GM23338 (cell line): ENCODE measurements at regions not wholly inside any gene's neighbourhood (a gene's known extent, or its start where the extent isn't known, plus 50 kb on each side); places are given as distances from the start of the nearest gene placed in this dataset.

Experiments
- ATAC-seq: fragments of 200-7000 bp; cut with Tn5 transposase; 3 replicates; pipeline ENCODE4 v1.9.1; 2020
- DNase-seq: peaks from one replicate; pipeline ENCODE4 v3.0.0-alpha.2; 2015; ENCODE audit warnings: low spot score
- H2AFZ ChIP-seq: fragments of 200-600 bp; sonication (generic); 2 replicates; pipeline ENCODE4 v1.8.0; 2016; ENCODE audit warnings: antibody characterized with exemption, mild to moderate bottlenecking, moderate library complexity
- H3F3A ChIP-seq: fragments of 200-600 bp; sonication (generic); replicated peaks from 2 replicates; pipeline ENCODE4 v1.8.0; 2017; ENCODE audit warnings: antibody characterized with exemption, mixed run types, low read depth
- H3K27ac ChIP-seq: fragments of 200-600 bp; sonication (generic); 2 replicates; pipeline ENCODE4 v1.6.1; 2016; ENCODE audit warnings: low read depth
- H3K27me3 ChIP-seq: fragments of 200-600 bp; sonication (generic); 2 replicates; pipeline ENCODE4 v1.8.0; 2016; ENCODE audit warnings: mild to moderate bottlenecking, mixed run types, moderate library complexity; ENCODE audit not compliant: insufficient read depth
- H3K36me3 ChIP-seq: fragments of 200-600 bp; sonication (generic); 2 replicates; pipeline ENCODE4 v1.8.0; 2016; ENCODE audit warnings: mild to moderate bottlenecking; ENCODE audit not compliant: insufficient read depth
- H3K4me1 ChIP-seq: fragments of 200-600 bp; sonication (generic); 2 replicates; pipeline ENCODE4 v1.8.0; 2016; ENCODE audit warnings: mild to moderate bottlenecking, moderate library complexity; ENCODE audit not compliant: insufficient read depth
- H3K4me2 ChIP-seq: fragments of 200-600 bp; sonication (generic); 2 replicates; pipeline ENCODE4 v1.7.1; 2017; ENCODE audit warnings: mixed run types
- H3K4me3 ChIP-seq: fragments of 200-600 bp; sonication (generic); 2 replicates; pipeline ENCODE4 v1.6.1; 2016; ENCODE audit warnings: mixed run types
- H3K79me2 ChIP-seq: fragments of 200-600 bp; sonication (generic); replicated peaks from 2 replicates; pipeline ENCODE4 v1.8.0; 2017; ENCODE audit warnings: mild to moderate bottlenecking; ENCODE audit not compliant: insufficient read depth
- H3K9me2 ChIP-seq: fragments of 200-600 bp; sonication (generic); 2 replicates; pipeline ENCODE4 v1.8.0; 2017; ENCODE audit not compliant: insufficient read depth
- H4K20me1 ChIP-seq: fragments of 200-600 bp; sonication (generic); replicated peaks from 2 replicates; pipeline ENCODE4 v1.8.0; 2017; ENCODE audit warnings: mild to moderate bottlenecking; ENCODE audit not compliant: insufficient read depth
- H3K27ac Mint-ChIP-seq: 2 replicates; pipeline ENCODE4 v1.8.0; 2020; ENCODE audit warnings: inconsistent platforms, mild to moderate bottlenecking, moderate library complexity, mixed read lengths
- H3K27me3 Mint-ChIP-seq: 3 replicates; pipeline ENCODE4 v1.8.0; 2022; ENCODE audit warnings: low read depth, mild to moderate bottlenecking, moderate library complexity, mixed read lengths, inconsistent platforms; ENCODE audit not compliant: insufficient read depth, poor library complexity
- H3K36me3 Mint-ChIP-seq: 3 replicates; pipeline ENCODE4 v1.8.0; 2021; ENCODE audit warnings: low read depth, mild to moderate bottlenecking, inconsistent platforms, moderate library complexity, mixed read lengths
- H3K4me1 Mint-ChIP-seq: 3 replicates; pipeline ENCODE4 v1.8.0; 2020; ENCODE audit warnings: mild to moderate bottlenecking, inconsistent platforms, mixed read lengths
- H3K4me3 Mint-ChIP-seq: 3 replicates; pipeline ENCODE4 v1.8.0; 2021; ENCODE audit warnings: moderate library complexity, mild to moderate bottlenecking, inconsistent platforms, mixed read lengths
- H3K9me3 Mint-ChIP-seq: 3 replicates; pipeline ENCODE4 v1.8.0; 2020; ENCODE audit warnings: moderate library complexity, mild to moderate bottlenecking, inconsistent platforms, mixed read lengths
- CREB1 ChIP-seq: fragments of 250-450 bp; sonication (Bioruptor Pico); IDR thresholded peaks from 2 replicates; pipeline ENCODE4 v1.5.0; 2020; ENCODE audit warnings: low read depth, mild to moderate bottlenecking, moderate library complexity
- EZH2 ChIP-seq: fragments of 200-600 bp; sonication (generic); IDR thresholded peaks from one replicate; pipeline ENCODE4 v1.8.0; 2017; ENCODE audit warnings: antibody characterized with exemption, mild to moderate bottlenecking, low read depth; ENCODE audit not compliant: unreplicated experiment
- EZH2phosphoT487 ChIP-seq: fragments of 200-600 bp; sonication (generic); IDR thresholded peaks from one replicate; pipeline ENCODE4 v1.8.1; 2018; ENCODE audit warnings: antibody characterized with exemption; ENCODE audit not compliant: unreplicated experiment
- JUNB ChIP-seq: IDR thresholded peaks from one replicate; pipeline ENCODE4 v1.6.1; 2016; ENCODE audit warnings: antibody characterized with exemption; ENCODE audit not compliant: unreplicated experiment
- NANOG ChIP-seq: IDR thresholded peaks from 2 replicates; pipeline ENCODE4 v1.6.1; 2016; ENCODE audit warnings: antibody characterized with exemption, borderline replicate concordance
- STAT1 ChIP-seq: IDR thresholded peaks from one replicate; pipeline ENCODE4 v1.6.1; 2016; ENCODE audit warnings: antibody characterized with exemption; ENCODE audit not compliant: unreplicated experiment
- ZNF114 ChIP-seq: fragments of 250-450 bp; sonication (Bioruptor Pico); IDR thresholded peaks from 2 replicates; pipeline ENCODE4 v1.5.0; 2020; ENCODE audit warnings: mild to moderate bottlenecking, moderate library complexity
- ZNF331 ChIP-seq: fragments of 250-450 bp; sonication (Bioruptor Pico); IDR thresholded peaks from 2 replicates; pipeline ENCODE4 v1.5.0; 2020; ENCODE audit warnings: low read depth, mild to moderate bottlenecking, moderate library complexity
- TF ChIP-seq, protein P1 (sequence below): IDR thresholded peaks from one replicate; pipeline ENCODE4 v1.6.1; 2018; ENCODE audit warnings: antibody characterized with exemption; ENCODE audit not compliant: unreplicated experiment
- TF ChIP-seq, protein P2 (sequence below): IDR thresholded peaks from 2 replicates; pipeline ENCODE4 v1.6.1; 2016; ENCODE audit warnings: antibody characterized with exemption
- TF ChIP-seq, protein P3 (sequence below): fragments of 250-450 bp; sonication (Bioruptor Pico); IDR thresholded peaks from 2 replicates; pipeline ENCODE4 v1.5.0; 2020; ENCODE audit warnings: mild to moderate bottlenecking, moderate library complexity

DNA sequence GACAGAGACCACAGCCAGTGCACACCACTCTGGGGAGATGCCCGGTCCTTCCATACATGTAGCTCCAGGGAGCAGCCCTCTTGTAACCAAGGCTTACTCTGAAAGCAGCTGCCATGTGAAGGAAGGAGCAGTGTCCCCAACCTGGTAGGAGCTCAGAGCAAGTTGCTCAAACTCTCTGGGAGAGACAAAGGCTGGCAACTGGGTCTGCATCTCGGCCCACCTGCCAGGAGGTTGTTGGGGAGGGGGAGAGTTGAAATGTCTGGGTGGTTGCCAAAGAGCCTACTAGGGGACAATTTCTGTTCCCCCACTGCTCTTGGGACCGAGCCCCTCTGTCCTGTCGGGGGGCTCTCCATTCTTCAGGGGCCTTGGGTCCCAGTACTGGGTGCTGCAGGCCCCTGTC lies 309.9 kb downstream of the TLE3 start:
- H3K36me3 ChIP-seq: no peaks in the 10 kb centered on the region
- peaks cover 3% of the 10 kb centered on the region for H3K27me3 Mint-ChIP-seq
- no peaks in the 10 kb centered on the region for H4K20me1 ChIP-seq
- no peak overlapping the region for H3K4me2 ChIP-seq
- ATAC-seq (no peak), DNase-seq (no peak)
- no peak overlapping the region for H2AFZ ChIP-seq
- no peaks in the 10 kb centered on the region for H3K4me1 ChIP-seq
- H3K36me3 Mint-ChIP-seq: no peaks in the 10 kb centered on the region; the same call in 2 of the 3 replicates
- no peaks in the 10 kb centered on the region for H3F3A ChIP-seq
- TF ChIP-seq, protein P1, sequence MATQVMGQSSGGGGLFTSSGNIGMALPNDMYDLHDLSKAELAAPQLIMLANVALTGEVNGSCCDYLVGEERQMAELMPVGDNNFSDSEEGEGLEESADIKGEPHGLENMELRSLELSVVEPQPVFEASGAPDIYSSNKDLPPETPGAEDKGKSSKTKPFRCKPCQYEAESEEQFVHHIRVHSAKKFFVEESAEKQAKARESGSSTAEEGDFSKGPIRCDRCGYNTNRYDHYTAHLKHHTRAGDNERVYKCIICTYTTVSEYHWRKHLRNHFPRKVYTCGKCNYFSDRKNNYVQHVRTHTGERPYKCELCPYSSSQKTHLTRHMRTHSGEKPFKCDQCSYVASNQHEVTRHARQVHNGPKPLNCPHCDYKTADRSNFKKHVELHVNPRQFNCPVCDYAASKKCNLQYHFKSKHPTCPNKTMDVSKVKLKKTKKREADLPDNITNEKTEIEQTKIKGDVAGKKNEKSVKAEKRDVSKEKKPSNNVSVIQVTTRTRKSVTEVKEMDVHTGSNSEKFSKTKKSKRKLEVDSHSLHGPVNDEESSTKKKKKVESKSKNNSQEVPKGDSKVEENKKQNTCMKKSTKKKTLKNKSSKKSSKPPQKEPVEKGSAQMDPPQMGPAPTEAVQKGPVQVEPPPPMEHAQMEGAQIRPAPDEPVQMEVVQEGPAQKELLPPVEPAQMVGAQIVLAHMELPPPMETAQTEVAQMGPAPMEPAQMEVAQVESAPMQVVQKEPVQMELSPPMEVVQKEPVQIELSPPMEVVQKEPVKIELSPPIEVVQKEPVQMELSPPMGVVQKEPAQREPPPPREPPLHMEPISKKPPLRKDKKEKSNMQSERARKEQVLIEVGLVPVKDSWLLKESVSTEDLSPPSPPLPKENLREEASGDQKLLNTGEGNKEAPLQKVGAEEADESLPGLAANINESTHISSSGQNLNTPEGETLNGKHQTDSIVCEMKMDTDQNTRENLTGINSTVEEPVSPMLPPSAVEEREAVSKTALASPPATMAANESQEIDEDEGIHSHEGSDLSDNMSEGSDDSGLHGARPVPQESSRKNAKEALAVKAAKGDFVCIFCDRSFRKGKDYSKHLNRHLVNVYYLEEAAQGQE: no peak
- TF ChIP-seq STAT1: no peak
- TF ChIP-seq NANOG: no peak
- no peak for TF ChIP-seq CREB1 (CRISPR knock-in tag)
- no peak for TF ChIP-seq JUNB
- no peak for TF ChIP-seq EZH2phosphoT487
- TF ChIP-seq ZNF331 (CRISPR knock-in tag): no peak
- no peaks in the 10 kb centered on the region for H3K9me2 ChIP-seq
- H3K4me3 Mint-ChIP-seq: no peak overlapping the region
- no peak overlapping the region for H3K27ac ChIP-seq
- no peak overlapping the region for H3K4me3 ChIP-seq
- H3K79me2 ChIP-seq: no peaks in the 10 kb centered on the region
- H3K27ac Mint-ChIP-seq: no peak overlapping the region
- H3K9me3 Mint-ChIP-seq: peaks cover 2% of the 10 kb centered on the region; the same call in 1 of the 3 replicates
- no peaks in the 10 kb centered on the region; the same call in 2 of the 3 replicates for H3K4me1 Mint-ChIP-seq
- H3K27me3 ChIP-seq: no peaks in the 10 kb centered on the region

DNA sequence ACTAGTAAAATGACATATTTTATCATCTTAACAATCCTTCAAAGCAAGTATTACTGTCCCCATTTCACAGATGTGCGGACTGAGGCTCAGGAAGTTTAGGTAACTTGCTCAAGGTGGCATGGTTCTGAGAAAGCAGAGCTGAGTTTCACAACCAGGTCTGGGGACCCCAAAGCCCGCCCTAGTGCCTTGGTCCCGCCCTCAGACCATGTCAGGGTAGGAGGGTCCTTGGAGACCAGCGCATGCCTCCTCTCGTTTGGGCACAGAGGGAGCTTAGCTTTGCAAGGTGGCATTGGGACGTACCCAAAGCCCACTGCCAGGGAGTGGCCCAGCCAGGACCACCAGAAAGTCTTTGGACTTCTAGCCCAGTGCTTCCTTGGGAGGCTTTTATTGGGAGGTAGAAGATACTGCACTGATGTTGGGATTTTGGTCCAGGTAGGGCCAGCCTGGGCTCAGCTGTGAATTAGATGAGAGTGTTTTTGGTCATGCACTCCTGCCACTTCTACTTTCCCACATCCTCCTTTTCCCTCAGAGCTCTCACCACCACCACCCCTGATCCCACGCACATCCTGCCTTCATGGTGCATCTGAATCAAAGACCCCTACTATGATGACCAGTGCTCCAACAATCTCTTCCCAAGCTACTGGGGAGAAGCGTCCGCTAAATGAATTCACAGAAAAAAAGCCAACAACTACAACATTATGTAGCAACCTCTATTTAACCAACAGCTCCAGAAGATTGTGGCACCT lies 307.9 kb downstream of the TLE3 start:
- ATAC-seq (no peak), DNase-seq (no peak)
- H3K9me2 ChIP-seq: no peaks in the 10 kb centered on the region
- H3K9me3 Mint-ChIP-seq: peaks cover 2% of the 10 kb centered on the region; the same call in 2 of the 3 replicates
- H3K27me3 Mint-ChIP-seq: peaks cover 3% of the 10 kb centered on the region
- H3K4me3 Mint-ChIP-seq: no peak overlapping the region
- H3K27ac ChIP-seq: no peak overlapping the region
- H3K79me2 ChIP-seq: no peaks in the 10 kb centered on the region
- H3K4me2 ChIP-seq: no peak overlapping the region
- no peaks in the 10 kb centered on the region for H3K4me1 ChIP-seq
- H3K27ac Mint-ChIP-seq: no peak overlapping the region
- no peaks in the 10 kb centered on the region for H3K36me3 ChIP-seq
- H3K36me3 Mint-ChIP-seq: no peaks in the 10 kb centered on the region; the same call in 2 of the 3 replicates
- no peak overlapping the region for H2AFZ ChIP-seq
- H3K4me1 Mint-ChIP-seq: peaks cover 4% of the 10 kb centered on the region
- H3F3A ChIP-seq: no peaks in the 10 kb centered on the region
- H3K27me3 ChIP-seq: no peaks in the 10 kb centered on the region
- H4K20me1 ChIP-seq: no peaks in the 10 kb centered on the region
- H3K4me3 ChIP-seq: no peak overlapping the region
- TF ChIP-seq, protein P2, sequence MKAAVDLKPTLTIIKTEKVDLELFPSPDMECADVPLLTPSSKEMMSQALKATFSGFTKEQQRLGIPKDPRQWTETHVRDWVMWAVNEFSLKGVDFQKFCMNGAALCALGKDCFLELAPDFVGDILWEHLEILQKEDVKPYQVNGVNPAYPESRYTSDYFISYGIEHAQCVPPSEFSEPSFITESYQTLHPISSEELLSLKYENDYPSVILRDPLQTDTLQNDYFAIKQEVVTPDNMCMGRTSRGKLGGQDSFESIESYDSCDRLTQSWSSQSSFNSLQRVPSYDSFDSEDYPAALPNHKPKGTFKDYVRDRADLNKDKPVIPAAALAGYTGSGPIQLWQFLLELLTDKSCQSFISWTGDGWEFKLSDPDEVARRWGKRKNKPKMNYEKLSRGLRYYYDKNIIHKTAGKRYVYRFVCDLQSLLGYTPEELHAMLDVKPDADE: no peak
- TF ChIP-seq, protein P3, sequence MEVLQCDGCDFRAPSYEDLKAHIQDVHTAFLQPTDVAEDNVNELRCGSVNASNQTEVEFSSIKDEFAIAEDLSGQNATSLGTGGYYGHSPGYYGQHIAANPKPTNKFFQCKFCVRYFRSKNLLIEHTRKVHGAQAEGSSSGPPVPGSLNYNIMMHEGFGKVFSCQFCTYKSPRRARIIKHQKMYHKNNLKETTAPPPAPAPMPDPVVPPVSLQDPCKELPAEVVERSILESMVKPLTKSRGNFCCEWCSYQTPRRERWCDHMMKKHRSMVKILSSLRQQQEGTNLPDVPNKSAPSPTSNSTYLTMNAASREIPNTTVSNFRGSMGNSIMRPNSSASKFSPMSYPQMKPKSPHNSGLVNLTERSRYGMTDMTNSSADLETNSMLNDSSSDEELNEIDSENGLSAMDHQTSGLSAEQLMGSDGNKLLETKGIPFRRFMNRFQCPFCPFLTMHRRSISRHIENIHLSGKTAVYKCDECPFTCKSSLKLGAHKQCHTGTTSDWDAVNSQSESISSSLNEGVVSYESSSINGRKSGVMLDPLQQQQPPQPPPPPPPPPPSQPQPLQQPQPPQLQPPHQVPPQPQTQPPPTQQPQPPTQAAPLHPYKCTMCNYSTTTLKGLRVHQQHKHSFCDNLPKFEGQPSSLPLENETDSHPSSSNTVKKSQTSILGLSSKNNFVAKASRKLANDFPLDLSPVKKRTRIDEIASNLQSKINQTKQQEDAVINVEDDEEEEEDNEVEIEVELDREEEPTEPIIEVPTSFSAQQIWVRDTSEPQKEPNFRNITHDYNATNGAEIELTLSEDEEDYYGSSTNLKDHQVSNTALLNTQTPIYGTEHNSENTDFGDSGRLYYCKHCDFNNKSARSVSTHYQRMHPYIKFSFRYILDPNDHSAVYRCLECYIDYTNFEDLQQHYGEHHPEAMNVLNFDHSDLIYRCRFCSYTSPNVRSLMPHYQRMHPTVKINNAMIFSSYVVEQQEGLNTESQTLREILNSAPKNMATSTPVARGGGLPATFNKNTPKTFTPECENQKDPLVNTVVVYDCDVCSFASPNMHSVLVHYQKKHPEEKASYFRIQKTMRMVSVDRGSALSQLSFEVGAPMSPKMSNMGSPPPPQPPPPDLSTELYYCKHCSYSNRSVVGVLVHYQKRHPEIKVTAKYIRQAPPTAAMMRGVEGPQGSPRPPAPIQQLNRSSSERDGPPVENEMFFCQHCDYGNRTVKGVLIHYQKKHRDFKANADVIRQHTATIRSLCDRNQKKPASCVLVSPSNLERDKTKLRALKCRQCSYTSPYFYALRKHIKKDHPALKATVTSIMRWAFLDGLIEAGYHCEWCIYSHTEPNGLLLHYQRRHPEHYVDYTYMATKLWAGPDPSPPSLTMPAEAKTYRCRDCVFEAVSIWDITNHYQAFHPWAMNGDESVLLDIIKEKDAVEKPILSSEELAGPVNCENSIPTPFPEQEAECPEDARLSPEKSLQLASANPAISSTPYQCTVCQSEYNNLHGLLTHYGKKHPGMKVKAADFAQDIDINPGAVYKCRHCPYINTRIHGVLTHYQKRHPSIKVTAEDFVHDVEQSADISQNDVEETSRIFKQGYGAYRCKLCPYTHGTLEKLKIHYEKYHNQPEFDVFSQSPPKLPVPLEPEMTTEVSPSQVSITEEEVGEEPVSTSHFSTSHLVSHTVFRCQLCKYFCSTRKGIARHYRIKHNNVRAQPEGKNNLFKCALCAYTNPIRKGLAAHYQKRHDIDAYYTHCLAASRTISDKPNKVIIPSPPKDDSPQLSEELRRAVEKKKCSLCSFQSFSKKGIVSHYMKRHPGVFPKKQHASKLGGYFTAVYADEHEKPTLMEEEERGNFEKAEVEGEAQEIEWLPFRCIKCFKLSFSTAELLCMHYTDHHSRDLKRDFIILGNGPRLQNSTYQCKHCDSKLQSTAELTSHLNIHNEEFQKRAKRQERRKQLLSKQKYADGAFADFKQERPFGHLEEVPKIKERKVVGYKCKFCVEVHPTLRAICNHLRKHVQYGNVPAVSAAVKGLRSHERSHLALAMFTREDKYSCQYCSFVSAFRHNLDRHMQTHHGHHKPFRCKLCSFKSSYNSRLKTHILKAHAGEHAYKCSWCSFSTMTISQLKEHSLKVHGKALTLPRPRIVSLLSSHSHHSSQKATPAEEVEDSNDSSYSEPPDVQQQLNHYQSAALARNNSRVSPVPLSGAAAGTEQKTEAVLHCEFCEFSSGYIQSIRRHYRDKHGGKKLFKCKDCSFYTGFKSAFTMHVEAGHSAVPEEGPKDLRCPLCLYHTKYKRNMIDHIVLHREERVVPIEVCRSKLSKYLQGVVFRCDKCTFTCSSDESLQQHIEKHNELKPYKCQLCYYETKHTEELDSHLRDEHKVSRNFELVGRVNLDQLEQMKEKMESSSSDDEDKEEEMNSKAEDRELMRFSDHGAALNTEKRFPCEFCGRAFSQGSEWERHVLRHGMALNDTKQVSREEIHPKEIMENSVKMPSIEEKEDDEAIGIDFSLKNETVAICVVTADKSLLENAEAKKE (CRISPR knock-in tag): no peak
- no peak for TF ChIP-seq EZH2phosphoT487
- no peak for TF ChIP-seq ZNF331 (CRISPR knock-in tag)
- no peak for TF ChIP-seq ZNF114 (CRISPR knock-in tag)
- TF ChIP-seq CREB1 (CRISPR knock-in tag): no peak
- TF ChIP-seq EZH2: no peak
